HG02588 (cell line): ENCODE measurements at regions not wholly inside any gene's neighbourhood (a gene's known extent, or its start where the extent isn't known, plus 50 kb on each side); places are given as distances from the start of the nearest gene placed in this dataset.

Experiments used
- ATAC-seq: cut with Tn5 transposase; IDR thresholded peaks from one replicate; pipeline ENCODE4 v1.9.1; 2021; ENCODE audit warnings: mild to moderate bottlenecking, moderate library complexity; ENCODE audit not compliant: unreplicated experiment

GRCh38 chr15:52923626-52924025, 133.5 kb upstream of the ONECUT1 start:
- no peak for ATAC-seq

DNA sequence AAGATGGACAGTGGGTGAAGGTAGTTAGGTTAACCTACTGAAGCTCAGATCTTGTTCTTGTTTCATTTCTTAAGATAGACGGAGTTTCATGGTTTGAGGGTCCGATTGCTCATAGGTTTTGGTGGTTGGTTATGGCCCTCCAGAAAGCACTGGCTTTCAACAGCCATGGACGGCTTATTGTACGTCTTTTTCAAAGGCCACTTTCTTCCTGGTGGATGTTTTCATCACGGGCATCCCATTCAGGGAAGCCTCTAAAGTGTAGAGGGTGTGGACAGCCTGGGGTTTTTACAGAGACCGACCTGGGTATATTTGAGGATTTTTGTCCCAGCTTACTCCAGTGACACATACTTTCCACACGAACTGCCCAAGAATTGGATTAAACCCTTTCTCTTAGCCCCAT, 132.7 kb upstream of the ONECUT1 start:
- no peak for ATAC-seq

- ATAC-seq: no peak
These were observed 122.0 kb upstream of the ONECUT1 start for GRCh38 chr15:52912172-52912571.

DNA sequence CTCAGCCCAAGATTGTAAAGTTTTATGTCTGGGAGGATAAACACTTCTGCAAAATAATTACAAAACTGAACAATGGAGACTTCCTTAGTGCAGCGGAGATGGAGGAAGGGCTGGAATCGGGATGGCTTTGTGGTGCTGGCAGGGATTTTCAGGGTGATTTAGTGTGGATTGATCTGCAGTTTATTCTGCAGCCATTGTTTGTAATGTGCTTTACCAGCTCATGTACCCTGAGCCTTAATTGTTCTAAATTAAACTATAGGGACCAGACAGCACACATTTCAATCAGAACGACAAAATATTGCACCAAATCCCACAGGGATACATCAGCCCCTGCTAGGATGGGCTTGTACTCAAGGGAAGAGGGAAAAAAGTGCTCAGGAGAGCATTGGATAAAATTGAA, 103.2 kb upstream of the ONECUT1 start:
- ATAC-seq: no peak

DNA sequence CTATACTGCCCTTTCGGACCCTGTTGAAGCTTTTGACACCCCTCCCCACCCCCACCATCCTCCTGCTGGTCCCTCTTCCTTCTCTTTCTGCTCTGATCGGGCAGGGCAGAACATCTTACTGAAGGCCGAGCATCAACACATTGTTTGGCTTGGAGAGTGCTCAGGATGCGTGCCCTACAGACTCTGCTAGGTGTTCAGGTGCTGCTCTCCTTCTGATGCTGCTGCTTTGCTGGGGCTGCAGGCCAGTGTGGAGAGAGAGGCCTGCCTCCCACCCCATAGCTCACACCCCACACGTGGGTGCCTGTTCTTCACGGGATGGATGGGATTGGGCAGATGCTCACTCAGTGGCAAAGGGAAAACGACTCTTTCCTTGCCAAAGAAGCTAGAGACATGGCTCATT, 89.8 kb upstream of the ONECUT1 start:
- no peak for ATAC-seq

GRCh38 chr15:52879145-52879544, 89.0 kb upstream of the ONECUT1 start:
- ATAC-seq: no peak

DNA sequence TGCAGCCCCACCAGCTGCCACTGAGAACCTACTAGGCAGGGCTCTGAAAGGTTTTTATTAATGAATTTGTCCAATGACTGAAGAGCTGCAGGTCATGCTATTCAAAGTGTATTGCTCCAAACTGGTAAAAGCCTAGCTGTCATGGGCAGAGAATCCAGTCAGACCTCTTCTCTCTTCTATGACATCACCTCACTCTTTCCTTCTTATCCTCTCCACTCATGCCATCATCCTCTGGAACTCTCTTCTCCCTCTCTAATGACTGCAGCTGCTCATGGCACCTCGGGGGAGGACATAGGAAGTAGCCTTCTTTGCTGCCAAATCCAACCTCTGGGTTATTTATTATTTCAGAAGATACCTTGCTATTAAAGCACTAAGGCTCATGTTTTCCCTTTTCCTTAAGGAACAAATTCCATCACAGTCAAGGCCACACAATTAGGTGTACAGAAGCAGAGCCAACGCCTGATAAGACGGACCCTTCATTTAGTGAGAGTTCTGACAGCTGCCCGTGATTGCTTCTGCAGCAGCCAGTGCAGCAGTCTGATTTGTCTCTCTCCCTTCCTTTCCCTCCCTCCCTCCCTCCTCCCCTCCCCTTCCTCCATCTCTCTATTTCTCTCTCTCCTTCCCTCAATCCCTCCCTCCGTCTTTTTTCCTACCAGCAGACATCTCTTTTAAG, 87.0 kb upstream of the ONECUT1 start:
- ATAC-seq: no peak

GRCh38 chr15:52872036-52872818, 82.1 kb upstream of the ONECUT1 start:
- no peak for ATAC-seq

- ATAC-seq: no peak
These were observed 79.9 kb upstream of the ONECUT1 start for GRCh38 chr15:52870015-52870414.

GRCh38 chr15:52866698-52867097, 76.6 kb upstream of the ONECUT1 start:
- ATAC-seq: no peak

GRCh38 chr15:52862677-52863076, 72.5 kb upstream of the ONECUT1 start:
- no peak for ATAC-seq

GRCh38 chr15:52858782-52859176, 68.6 kb upstream of the ONECUT1 start:
- no peak for ATAC-seq

- ATAC-seq: no peak
These were observed 68.0 kb upstream of the ONECUT1 start for GRCh38 chr15:52857937-52858781.

DNA sequence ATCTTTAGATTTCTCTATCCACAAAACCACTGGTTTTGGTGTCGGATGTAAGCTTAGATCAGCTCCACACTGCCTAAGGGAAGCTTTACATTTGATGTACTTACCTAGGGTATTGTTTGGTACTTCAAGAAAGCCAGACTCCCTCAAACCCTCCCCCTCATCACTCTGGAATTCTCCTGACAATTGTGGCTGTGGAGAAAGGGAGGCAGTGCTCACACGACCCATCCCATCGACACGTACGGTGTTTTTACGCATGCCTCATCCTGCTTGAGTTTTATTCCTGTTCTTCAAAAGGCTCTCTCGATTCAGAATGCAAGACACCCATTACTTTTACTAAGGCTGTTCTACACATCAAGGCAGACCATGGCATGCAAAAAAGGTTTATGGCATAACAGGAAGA, 67.3 kb upstream of the ONECUT1 start:
- ATAC-seq: no peak

GRCh38 chr15:52856286-52856685, 66.2 kb upstream of the ONECUT1 start:
- no peak for ATAC-seq

DNA sequence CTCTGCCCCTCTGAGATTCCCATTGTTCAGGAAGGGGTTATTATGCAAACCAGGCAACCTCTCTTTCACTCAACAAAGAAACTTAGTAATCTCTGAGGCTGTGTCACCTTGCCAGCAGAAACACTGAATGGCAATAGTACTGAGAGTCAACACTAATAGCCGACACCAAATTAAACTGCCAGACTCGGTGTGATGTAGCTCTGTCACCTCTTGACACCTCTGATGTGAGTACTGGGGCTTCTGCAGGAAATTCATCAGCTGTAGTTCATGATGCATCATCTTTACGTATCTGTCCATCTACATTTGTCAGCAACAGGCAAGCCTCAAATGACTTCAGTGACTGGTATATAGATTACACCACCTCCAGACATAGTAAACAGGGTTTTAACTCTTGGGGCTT, 65.0 kb upstream of the ONECUT1 start:
- no peak for ATAC-seq

DNA sequence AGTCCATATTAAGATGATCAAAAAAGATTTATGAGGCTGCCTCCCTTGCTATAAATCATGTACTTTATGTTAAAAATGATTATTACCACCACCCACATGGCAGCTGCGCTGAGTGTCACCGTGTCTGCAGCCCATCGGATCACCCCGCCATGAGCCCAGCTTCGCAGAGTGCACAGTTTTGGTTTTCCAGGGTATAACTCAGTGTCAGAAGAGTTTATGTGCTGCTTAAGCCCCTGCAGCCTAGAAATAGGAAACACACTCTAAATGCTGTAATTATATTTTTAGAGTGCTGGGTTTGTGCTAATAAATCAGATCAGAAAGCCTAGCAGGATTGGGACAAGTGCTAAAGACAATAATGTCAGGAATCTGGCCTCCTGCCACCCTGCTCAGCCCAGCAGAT, 54.7 kb upstream of the ONECUT1 start:
- ATAC-seq: no peak
